Tibial artery (tissue), 4 donors: ENCODE measurements at regions not wholly inside any gene's neighbourhood (a gene's known extent, or its start where the extent isn't known, plus 50 kb on each side); places are given as distances from the start of the nearest gene placed in this dataset.

ENCODE experiments used
- DNase-seq, 2 donors: peaks; one replicate each; pipeline ENCODE4 v3.0.0-alpha.2; 2019
- H3K27ac ChIP-seq, 2 donors: fragments of 200-600 bp; sonication (generic) in 1 of 2; 1 replicate in 1 of 2; 2 replicates in 1 of 2; pipeline ENCODE4 v1.5.1; 2018 to 2019; ENCODE audit warnings: mild to moderate bottlenecking in 1 of 2
- H3K27me3 ChIP-seq, 2 donors: fragments of 200-600 bp; sonication (generic) in 1 of 2; one replicate each; pipeline versions ENCODE4 v1.5.1 to v1.6.0; 2016 to 2019
- H3K36me3 ChIP-seq, 3 donors: fragments of 200-600 bp; sonication (generic) in 2 of 3; one replicate each; pipeline ENCODE4 v1.5.1; 2016 to 2019; ENCODE audit warnings: mild to moderate bottlenecking in 2 of 3
- H3K4me1 ChIP-seq, 4 donors: fragments of 200-600 bp; sonication (generic) in 2 of 4; 1 replicate in 3 of 4; 2 replicates in 1 of 4; pipeline ENCODE4 v1.5.1; 2016 to 2019
- H3K4me3 ChIP-seq, 2 donors: fragments of 200-600 bp; sonication (generic) in 1 of 2; 1 replicate in 1 of 2; 2 replicates in 1 of 2; pipeline ENCODE4 v1.5.1; 2018 to 2019; ENCODE audit warnings: mild to moderate bottlenecking in 2 of 2
- H3K9me3 ChIP-seq, 3 donors: fragments of 200-600 bp; sonication (generic) in 1 of 3; one replicate each; pipeline ENCODE4 v1.5.1; 2016 to 2019
- CTCF ChIP-seq, 2 experiments: fragments of 200-600 bp in 1 of 2; fragments of 450-650 bp in 1 of 2; IDR thresholded peaks; one replicate each; pipeline ENCODE4 v1.5.1; 2017 to 2019; ENCODE audit warnings: antibody characterized with exemption in 2 of 2, mild to moderate bottlenecking in 1 of 2, moderate library complexity in 1 of 2
- intact Hi-C: fragments of 100-400 bp; cut with DNase I; formaldehyde crosslinking; loops from one replicate; pipeline ENCODE4 v1.15.0; 2023; ENCODE audit warnings: low total_unique reads

DNA sequence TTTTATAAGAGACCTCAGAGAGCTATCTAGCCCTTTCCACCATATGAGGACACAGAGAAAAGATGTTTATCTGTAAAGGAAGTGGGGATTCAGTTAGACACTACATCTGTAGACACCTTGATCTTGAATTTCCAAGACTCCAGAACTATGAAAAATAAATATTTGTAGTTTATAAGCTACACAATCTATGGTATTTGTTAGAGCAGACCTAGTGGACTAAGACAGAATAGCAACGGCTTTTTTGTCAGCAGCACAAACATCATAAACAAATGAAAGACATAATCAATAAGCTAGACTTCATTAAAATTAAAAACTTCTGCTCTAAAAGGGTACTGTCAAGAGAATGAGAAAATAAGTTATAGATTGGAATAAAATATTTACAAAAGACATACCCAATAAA is 810.1 kb downstream of the FSCB start:
- H3K9me3 ChIP-seq, result no peaks in the 10 kb centered on the region
- DNase-seq, result no peak
- TF ChIP-seq CTCF (IDR thresholded peaks at IDR 0.05), result no peak
- intact Hi-C loops, result no loop called here
- no peak overlapping the region for H3K4me3 ChIP-seq
- H3K27me3 ChIP-seq, result no peaks in the 10 kb centered on the region
- H3K36me3 ChIP-seq, result no peaks in the 10 kb centered on the region
- H3K27ac ChIP-seq, result no peak overlapping the region
- no peaks in the 10 kb centered on the region for H3K4me1 ChIP-seq

GRCh38 chr14:43692706-43693105 is 814.4 kb downstream of the FSCB start:
- no peak for TF ChIP-seq CTCF (IDR thresholded peaks at IDR 0.05)
- no peaks in the 10 kb centered on the region for H3K9me3 ChIP-seq
- intact Hi-C loops, result no loop called here
- H3K27ac ChIP-seq, result no peak overlapping the region
- no peak overlapping the region for H3K4me3 ChIP-seq
- DNase-seq, result no peak
- H3K36me3 ChIP-seq, result no peaks in the 10 kb centered on the region
- no peaks in the 10 kb centered on the region for H3K4me1 ChIP-seq
- no peaks in the 10 kb centered on the region for H3K27me3 ChIP-seq

- H3K4me3 ChIP-seq, result no peak overlapping the region
- H3K9me3 ChIP-seq, result no peaks in the 10 kb centered on the region
- H3K27ac ChIP-seq, result no peak overlapping the region
- no peak for TF ChIP-seq CTCF (IDR thresholded peaks at IDR 0.05)
- H3K36me3 ChIP-seq, result no peaks in the 10 kb centered on the region
- intact Hi-C loops, result no loop called here
- no peaks in the 10 kb centered on the region for H3K27me3 ChIP-seq
- no peaks in the 10 kb centered on the region for H3K4me1 ChIP-seq
- no peak for DNase-seq
These were observed 819.2 kb downstream of the FSCB start for GRCh38 chr14:43687921-43688320.

DNA sequence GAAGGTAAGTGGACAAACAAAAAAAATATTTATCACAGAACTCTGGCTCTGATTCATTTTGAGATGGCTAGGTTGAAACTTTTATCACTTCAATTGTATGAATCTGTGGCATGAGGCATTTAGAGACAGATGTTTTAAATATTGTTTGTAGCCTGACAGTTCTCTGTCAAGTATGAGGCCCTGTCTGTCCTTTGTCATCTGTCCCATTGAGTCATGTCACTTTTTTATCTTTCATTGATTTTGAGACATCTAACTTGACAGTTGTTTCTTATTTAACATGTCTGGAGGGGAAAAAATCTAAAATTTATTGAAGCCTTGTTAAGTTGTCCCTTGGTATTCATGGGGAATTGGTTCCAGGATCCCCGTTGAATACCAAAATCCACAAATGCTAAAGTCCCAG is 829.5 kb downstream of the FSCB start:
- intact Hi-C loops, result no loop called here
- Histone ChIP-seq H3K4me1 (no peaks in the 10 kb centered on the region), H3K4me3 (no peak overlapping the region), H3K36me3 (no peaks in the 10 kb centered on the region), H3K27me3 (no peaks in the 10 kb centered on the region), H3K27ac (no peak overlapping the region), H3K9me3 (no peaks in the 10 kb centered on the region)
- no peak for TF ChIP-seq CTCF (IDR thresholded peaks at IDR 0.05)
- no peak for DNase-seq

- intact Hi-C loops, result no loop called here
- no peak for DNase-seq
These were observed 832.8 kb downstream of the FSCB start for GRCh38 chr14:43674273-43674672.

More at GRCh38 chr14:43674273-43674672, 832.8 kb downstream of the FSCB start:
- no peak overlapping the region for H3K27ac ChIP-seq
- no peaks in the 10 kb centered on the region for H3K4me1 ChIP-seq
- H3K9me3 ChIP-seq, result no peaks in the 10 kb centered on the region
- no peak for TF ChIP-seq CTCF (IDR thresholded peaks at IDR 0.05)
- no peak overlapping the region for H3K4me3 ChIP-seq
- H3K27me3 ChIP-seq, result no peaks in the 10 kb centered on the region
- no peaks in the 10 kb centered on the region for H3K36me3 ChIP-seq
